Activated naive CD8-positive, alpha-beta T cell treated with anti-CD3 and anti-CD28 coated beads for 36 hours (primary cell): ENCODE measurements at regions not wholly inside any gene's neighbourhood (a gene's known extent, or its start where the extent isn't known, plus 50 kb on each side); places are given as distances from the start of the nearest gene placed in this dataset.
A peak's percentile ranks its signal among the peaks of the same experiment; 100 is the strongest.
"Not testable (repeated sequence)": the region's sequence is repeated elsewhere in the genome, so short reads cannot be mapped to it uniquely, and the experiment has no call there.

Experiments used
- DNase-seq: peaks from one replicate; pipeline ENCODE4 v3.0.0; 2021
- H3K27ac Mint-ChIP-seq: one replicate; pipeline ENCODE4 v1.8.0; 2022; ENCODE audit warnings: mild to moderate bottlenecking, moderate library complexity, mixed read lengths
- H3K27me3 Mint-ChIP-seq: one replicate; pipeline ENCODE4 v1.8.0; 2022; ENCODE audit warnings: mild to moderate bottlenecking, mixed read lengths
- H3K36me3 Mint-ChIP-seq: one replicate; pipeline ENCODE4 v1.8.0; 2021; ENCODE audit warnings: mild to moderate bottlenecking, mixed read lengths
- H3K4me1 Mint-ChIP-seq: one replicate; pipeline ENCODE4 v1.8.0; 2021; ENCODE audit warnings: mixed read lengths
- H3K4me3 Mint-ChIP-seq: one replicate; pipeline ENCODE4 v1.8.0; 2022; ENCODE audit warnings: mild to moderate bottlenecking, moderate library complexity, mixed read lengths
- H3K9me3 Mint-ChIP-seq: one replicate; pipeline ENCODE4 v1.8.0; 2022; ENCODE audit warnings: mixed read lengths

GRCh38 chr16:16586969-16587368 lies 208.0 kb downstream of the NPIPA7 start:
- not testable (repeated sequence) for H3K4me1 Mint-ChIP-seq, H3K9me3 Mint-ChIP-seq, H3K36me3 Mint-ChIP-seq, H3K4me3 Mint-ChIP-seq, DNase-seq, H3K27ac Mint-ChIP-seq, H3K27me3 Mint-ChIP-seq

DNA sequence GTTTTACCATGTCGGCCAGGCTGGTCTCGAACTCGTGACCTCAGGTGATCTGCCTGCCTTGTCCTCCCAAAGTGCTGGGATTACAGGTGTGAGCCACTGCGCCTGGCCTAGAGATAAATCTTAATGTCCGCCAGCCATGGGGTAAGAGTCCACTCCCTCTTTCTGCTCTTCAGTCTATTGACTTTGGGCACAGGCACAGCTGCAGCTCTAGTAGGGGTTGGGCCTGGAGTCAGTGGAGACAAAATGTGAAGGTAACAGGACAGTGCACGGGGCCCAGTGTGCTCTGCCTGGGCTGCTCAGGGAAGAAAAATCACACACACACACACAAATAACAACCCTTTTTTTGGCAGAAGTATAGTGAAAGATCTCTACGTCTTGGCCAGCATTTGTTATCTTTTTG lies 209.5 kb downstream of the NPIPA7 start:
- H3K4me3 Mint-ChIP-seq, DNase-seq, H3K36me3 Mint-ChIP-seq, H3K27ac Mint-ChIP-seq, H3K9me3 Mint-ChIP-seq, H3K27me3 Mint-ChIP-seq, H3K4me1 Mint-ChIP-seq: not testable (repeated sequence)

DNA sequence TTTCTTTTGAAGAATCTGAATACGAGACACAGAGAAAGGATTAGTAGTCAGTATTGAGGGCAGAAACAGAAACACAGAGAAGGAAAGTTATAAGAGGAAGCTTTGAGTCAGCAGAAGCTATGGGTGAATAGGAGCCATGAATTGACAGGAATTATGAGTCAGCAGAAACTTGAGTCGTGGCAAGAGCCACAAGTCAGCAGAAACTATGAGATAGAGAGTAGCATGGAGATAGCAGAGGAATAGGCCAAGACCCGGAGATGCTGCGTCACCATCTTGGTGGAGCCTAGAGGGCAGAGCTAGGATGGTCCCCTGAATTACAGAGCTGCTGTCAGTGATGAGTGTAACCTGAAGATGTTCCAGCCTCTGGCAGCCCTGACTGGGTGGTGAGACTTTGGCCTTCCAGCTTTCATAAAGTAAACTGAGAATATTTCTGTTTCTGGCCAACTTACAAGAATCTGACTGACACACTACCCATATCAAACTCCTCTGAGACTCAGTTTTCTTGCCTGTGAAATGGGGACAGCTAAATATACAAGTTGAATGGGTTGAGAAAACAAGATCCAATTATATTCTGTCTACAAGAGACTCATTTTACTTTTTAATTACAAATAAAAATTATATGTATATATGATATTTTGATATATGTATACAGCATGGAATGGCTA lies 211.8 kb downstream of the NPIPA7 start:
- peaks cover 13% of the 10 kb centered on the region for H3K27me3 Mint-ChIP-seq

DNA sequence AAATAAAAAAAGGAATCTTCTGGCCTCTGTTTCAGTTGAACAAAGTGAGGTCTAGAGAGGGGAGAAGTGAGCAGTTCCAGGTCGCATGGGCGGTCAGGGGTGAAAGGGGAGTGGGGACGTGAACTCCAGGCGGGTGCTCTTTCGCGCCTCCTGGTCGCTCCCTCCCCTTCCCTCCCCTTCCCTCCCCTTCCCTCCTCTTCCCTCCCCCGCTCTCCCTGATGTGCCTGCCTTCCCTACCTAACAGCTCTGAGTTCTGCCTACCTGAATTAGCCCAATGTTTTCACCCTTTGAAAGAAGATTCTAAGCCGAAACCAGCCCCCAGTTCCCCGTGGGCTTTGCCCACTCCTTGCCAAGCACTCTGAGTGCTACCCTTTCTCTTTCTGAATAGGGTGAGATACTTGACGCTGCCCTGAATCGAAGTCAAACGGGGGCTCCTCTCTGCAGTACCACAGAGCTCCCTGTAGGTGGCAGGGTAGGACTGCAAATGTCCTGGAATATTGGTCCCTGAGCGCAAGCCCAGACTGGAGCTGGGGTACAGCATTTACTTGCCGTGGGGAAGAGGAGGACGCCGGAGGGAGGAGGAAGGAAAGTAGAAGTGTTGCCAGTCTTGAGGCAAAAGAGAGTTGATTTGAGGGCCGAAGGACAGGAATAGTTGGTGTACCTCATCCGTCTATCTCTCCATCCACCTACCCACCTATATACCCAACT lies 214.4 kb downstream of the NPIPA7 start:
- H3K36me3 Mint-ChIP-seq, H3K9me3 Mint-ChIP-seq, H3K4me3 Mint-ChIP-seq, H3K4me1 Mint-ChIP-seq: not testable (repeated sequence)
- Mint-ChIP-seq H3K27me3 (peaks cover 13% of the 10 kb centered on the region), H3K27ac (peak overlapping the region; percentile 56)
- DNase-seq: peak; percentile 36

More for the DNA sequence above, 211.8 kb downstream of the NPIPA7 start:
- H3K36me3 Mint-ChIP-seq, H3K9me3 Mint-ChIP-seq, DNase-seq, H3K27ac Mint-ChIP-seq, H3K4me3 Mint-ChIP-seq, H3K4me1 Mint-ChIP-seq: not testable (repeated sequence)

GRCh38 chr16:16595029-16595718 lies 216.2 kb downstream of the NPIPA7 start:
- not testable (repeated sequence) for H3K27ac Mint-ChIP-seq, H3K4me1 Mint-ChIP-seq, H3K36me3 Mint-ChIP-seq, H3K9me3 Mint-ChIP-seq, H3K4me3 Mint-ChIP-seq, DNase-seq
- peaks cover 13% of the 10 kb centered on the region for H3K27me3 Mint-ChIP-seq

GRCh38 chr16:16601239-16601638 lies 222.3 kb downstream of the NPIPA7 start:
- not testable (repeated sequence) for H3K27me3 Mint-ChIP-seq, H3K9me3 Mint-ChIP-seq, H3K27ac Mint-ChIP-seq, H3K36me3 Mint-ChIP-seq, H3K4me3 Mint-ChIP-seq, H3K4me1 Mint-ChIP-seq, DNase-seq

DNA sequence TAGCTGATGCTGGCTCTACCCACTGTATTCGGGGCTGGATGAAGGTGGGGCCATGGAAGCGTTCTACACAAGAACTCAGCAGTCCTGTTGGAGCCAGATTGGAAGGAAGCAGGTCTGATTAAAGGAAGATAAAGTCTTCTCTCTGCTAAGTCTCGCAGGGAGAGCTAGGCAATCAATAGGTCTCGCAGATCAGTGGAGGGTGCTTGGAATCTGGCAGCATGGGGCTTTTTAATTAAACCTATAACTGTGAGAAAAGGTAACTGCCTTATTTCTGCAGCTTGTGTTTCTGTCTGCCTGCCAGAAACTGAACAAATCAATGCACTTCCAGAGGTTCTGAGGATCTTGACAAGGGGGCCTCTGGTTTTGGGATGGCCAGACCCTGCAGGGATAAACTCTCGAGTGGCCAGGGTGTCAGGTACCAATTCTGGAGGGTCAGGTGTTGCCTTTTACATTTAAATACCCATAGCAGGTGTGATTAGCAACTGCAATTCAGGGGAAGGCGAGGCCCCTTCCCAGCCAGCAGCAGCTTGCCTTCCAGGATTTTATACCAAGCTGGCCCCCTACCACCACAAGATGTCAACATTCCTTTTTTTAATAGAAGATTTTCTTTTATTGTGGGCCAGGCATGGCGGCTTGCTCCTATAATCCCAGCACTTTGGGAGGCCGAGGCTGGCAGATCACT lies 228.6 kb downstream of the NPIPA7 start:
- not testable (repeated sequence) for H3K36me3 Mint-ChIP-seq, DNase-seq, H3K9me3 Mint-ChIP-seq, H3K4me1 Mint-ChIP-seq, H3K27ac Mint-ChIP-seq, H3K4me3 Mint-ChIP-seq, H3K27me3 Mint-ChIP-seq

DNA sequence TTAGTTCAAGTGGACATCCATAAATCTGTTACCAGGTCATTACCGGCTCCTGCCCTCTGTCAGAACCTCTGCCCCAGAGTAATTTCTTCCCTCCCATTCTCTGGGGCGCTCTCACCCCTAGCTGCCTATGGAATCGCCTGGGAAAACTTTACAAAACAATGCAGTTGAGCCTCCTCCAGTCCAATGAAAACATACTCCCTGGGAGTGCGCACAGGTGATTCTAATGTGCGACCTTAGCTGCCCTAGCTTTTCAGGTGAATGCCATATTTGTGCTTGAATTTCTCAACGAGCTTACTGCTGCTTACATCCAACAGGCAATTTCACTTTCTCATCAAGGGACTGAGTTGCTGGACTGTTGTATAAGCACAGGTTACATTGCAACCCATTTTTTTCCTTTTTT lies 230.7 kb downstream of the NPIPA7 start:
- H3K4me1 Mint-ChIP-seq, H3K36me3 Mint-ChIP-seq, H3K27ac Mint-ChIP-seq, DNase-seq, H3K4me3 Mint-ChIP-seq, H3K9me3 Mint-ChIP-seq, H3K27me3 Mint-ChIP-seq: not testable (repeated sequence)

GRCh38 chr16:16610389-16610967 lies 231.5 kb downstream of the NPIPA7 start:
- not testable (repeated sequence) for H3K9me3 Mint-ChIP-seq, H3K27ac Mint-ChIP-seq, H3K36me3 Mint-ChIP-seq, H3K4me3 Mint-ChIP-seq, H3K27me3 Mint-ChIP-seq, H3K4me1 Mint-ChIP-seq, DNase-seq

DNA sequence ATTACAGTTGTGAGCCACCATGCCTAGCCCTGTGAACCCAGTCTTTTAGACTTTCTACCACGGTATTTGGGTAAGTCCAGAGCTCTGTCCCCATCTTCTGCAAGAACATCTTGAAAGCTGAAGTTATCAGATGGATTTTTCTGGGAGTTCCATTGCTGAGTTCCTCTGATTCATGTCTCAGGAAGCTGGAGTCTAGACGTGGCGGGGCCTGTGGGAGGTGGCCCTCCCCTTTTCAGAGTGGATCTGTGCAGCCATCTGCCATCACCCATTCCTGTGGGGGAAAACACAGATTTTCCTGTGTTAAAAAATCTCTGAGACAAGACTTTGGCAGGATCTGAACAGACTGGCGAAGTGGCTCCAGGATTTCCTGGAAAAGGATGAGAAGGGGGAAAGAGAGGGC lies 234.3 kb downstream of the NPIPA7 start:
- not testable (repeated sequence) for H3K27ac Mint-ChIP-seq, H3K4me3 Mint-ChIP-seq, H3K9me3 Mint-ChIP-seq, H3K4me1 Mint-ChIP-seq, H3K36me3 Mint-ChIP-seq, H3K27me3 Mint-ChIP-seq, DNase-seq

GRCh38 chr16:16614484-16614883 lies 235.5 kb downstream of the NPIPA7 start:
- H3K27ac Mint-ChIP-seq, H3K36me3 Mint-ChIP-seq, DNase-seq, H3K27me3 Mint-ChIP-seq, H3K4me3 Mint-ChIP-seq, H3K4me1 Mint-ChIP-seq, H3K9me3 Mint-ChIP-seq: not testable (repeated sequence)

DNA sequence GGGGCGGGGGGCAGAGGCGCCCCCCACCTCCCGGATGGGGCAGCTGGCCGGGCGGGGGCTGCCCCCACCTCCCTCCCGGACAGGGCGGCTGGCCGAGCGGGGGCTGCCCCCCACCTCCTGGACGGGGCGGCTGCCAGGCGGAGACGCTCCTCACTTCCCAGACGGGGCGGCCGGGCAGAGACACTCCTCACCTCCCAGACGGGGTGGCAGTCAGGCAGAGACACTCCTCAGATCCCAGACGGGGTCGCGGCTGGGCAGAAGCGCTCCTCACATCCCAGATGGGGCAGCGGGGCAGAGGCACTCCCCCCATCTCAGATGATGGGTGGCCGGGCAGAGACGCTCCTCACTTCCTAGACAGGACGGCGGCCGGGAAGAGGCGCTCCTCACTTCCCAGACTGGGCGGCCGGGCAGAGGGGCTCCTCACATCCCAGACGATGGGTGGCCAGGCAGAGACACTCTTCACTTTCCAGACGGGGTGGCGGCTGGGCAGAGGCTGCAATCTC lies 240.1 kb downstream of the NPIPA7 start:
- H3K4me3 Mint-ChIP-seq, H3K27me3 Mint-ChIP-seq, H3K4me1 Mint-ChIP-seq, H3K36me3 Mint-ChIP-seq, H3K9me3 Mint-ChIP-seq, H3K27ac Mint-ChIP-seq, DNase-seq: not testable (repeated sequence)

- H3K9me3 Mint-ChIP-seq, H3K27me3 Mint-ChIP-seq, H3K27ac Mint-ChIP-seq, H3K4me3 Mint-ChIP-seq, DNase-seq, H3K4me1 Mint-ChIP-seq, H3K36me3 Mint-ChIP-seq: not testable (repeated sequence)
Observed at GRCh38 chr16:16624367-16624766, 245.4 kb downstream of the NPIPA7 start.

- H3K9me3 Mint-ChIP-seq, H3K36me3 Mint-ChIP-seq, DNase-seq, H3K27me3 Mint-ChIP-seq, H3K4me3 Mint-ChIP-seq, H3K4me1 Mint-ChIP-seq, H3K27ac Mint-ChIP-seq: not testable (repeated sequence)
Observed at GRCh38 chr16:16625140-16625539, 246.2 kb downstream of the NPIPA7 start.

- not testable (repeated sequence) for H3K4me1 Mint-ChIP-seq, DNase-seq, H3K9me3 Mint-ChIP-seq, H3K36me3 Mint-ChIP-seq, H3K4me3 Mint-ChIP-seq, H3K27ac Mint-ChIP-seq
- peaks cover 11% of the 10 kb centered on the region for H3K27me3 Mint-ChIP-seq
Observed at GRCh38 chr16:16627865-16628264, 248.9 kb downstream of the NPIPA7 start.
